Sigmoid colon (tissue), 4 donors: ENCODE measurements at regions not wholly inside any gene's neighbourhood (a gene's known extent, or its start where the extent isn't known, plus 50 kb on each side); places are given as distances from the start of the nearest gene placed in this dataset.
"Not testable (repeated sequence)": the region's sequence is repeated elsewhere in the genome, so short reads cannot be mapped to it uniquely, and the experiment has no call there.

Source experiments
- CTCF ChIP-seq, 4 experiments: fragments of 450-650 bp in 3 of 4; fragments of 200-600 bp in 1 of 4; IDR thresholded peaks; one replicate each; pipeline ENCODE4 v1.5.1; 2016 to 2019; ENCODE audit warnings: antibody characterized with exemption in 4 of 4, mild to moderate bottlenecking in 3 of 4, moderate library complexity in 2 of 4
- EP300 ChIP-seq, 4 donors: sonication (generic); formaldehyde crosslinking; IDR thresholded peaks; one replicate each; pipeline ENCODE4 v1.6.1; 2017; ENCODE audit warnings: antibody characterized with exemption in 4 of 4
- POLR2A ChIP-seq, 2 donors: fragments of 450-650 bp; IDR thresholded peaks; one replicate each; pipeline ENCODE4 v1.6.1; 2016; ENCODE audit warnings: antibody characterized with exemption in 2 of 2, mild to moderate bottlenecking in 2 of 2, moderate library complexity in 2 of 2
- POLR2AphosphoS5 ChIP-seq, 4 donors: sonication (generic); formaldehyde crosslinking; IDR thresholded peaks; one replicate each; pipeline ENCODE4 v1.6.1; 2017; ENCODE audit warnings: antibody characterized with exemption in 4 of 4

GRCh38 chr16:34099028-34099427, 639.6 kb downstream of the TP53TG3F start:
- TF ChIP-seq CTCF, POLR2A, POLR2AphosphoS5, EP300 (IDR thresholded peaks at IDR 0.05): not testable (repeated sequence)
